ENCODE measurements at regions not wholly inside any gene's neighbourhood (a gene's known extent, or its start where the extent isn't known, plus 50 kb on each side); places are given as distances from the start of the nearest gene placed in this dataset.

DNA sequence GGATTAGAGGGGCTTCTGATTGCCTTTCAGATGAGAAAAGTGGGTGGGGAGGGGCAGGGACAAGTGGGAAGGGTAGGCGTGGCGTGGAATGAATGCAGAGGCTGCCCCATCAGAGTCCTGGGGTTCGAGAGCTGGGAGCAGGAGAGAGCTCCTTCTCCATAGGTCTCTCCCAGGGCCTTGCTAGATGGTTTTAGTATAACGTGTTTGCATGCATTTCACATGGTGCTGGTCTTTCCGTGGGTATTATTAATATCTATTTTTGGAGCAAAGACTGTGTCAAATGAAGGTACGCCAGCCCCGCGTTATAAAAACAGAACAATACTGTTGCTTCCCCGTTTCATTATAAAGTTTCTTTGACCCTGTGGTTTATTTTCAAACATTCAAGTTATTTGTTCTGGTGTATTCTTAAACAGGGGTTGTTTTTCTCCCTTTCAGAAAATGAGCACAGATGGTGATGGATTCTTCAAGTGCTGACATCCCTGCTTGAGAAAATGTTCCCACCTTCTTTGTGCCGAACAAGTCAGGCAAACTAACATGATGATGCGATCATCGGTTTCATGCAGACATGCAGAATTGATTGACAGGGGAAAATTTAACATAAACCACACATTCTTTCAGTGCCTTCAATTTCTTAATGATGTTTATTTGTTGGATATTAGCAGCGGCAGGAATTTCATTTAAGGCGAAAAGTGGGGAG is 62.1 kb upstream of the ZNF536 start:
- Histone ChIP-seq H3K4me2 (ENCODE audit: low read length) (no peak overlapping the region), H3K36me3 (ENCODE audit: control insufficient read depth, insufficient read depth, low read length) (no peaks in the 10 kb centered on the region), H3K27ac (ENCODE audit: low read depth, low read length) (no peak overlapping the region), H2BK5ac (ENCODE audit: low read length) (no peak overlapping the region), H3K23ac (ENCODE audit: low read length) (no peak overlapping the region), H2BK15ac (replicated peaks; ENCODE audit: low read depth) (no peak overlapping the region), H2AK5ac (ENCODE audit: low read length) (no peak overlapping the region), H3K18ac (ENCODE audit: low read length) (no peak overlapping the region), H3K4me3 (ENCODE audit: low read length) (no peak overlapping the region), H4K5ac (ENCODE audit: low read length) (no peak overlapping the region), H3K4me1 (ENCODE audit: control insufficient read depth, low read depth, low read length) (no peaks in the 10 kb centered on the region), H2BK120ac (ENCODE audit: low read depth, low read length) (no peak overlapping the region), H3K79me2 (ENCODE audit: control insufficient read depth, insufficient read depth, low read length) (no peaks in the 10 kb centered on the region), H3K4ac (ENCODE audit: low read depth, low read length) (no peak overlapping the region), H3K27me3 (ENCODE audit: insufficient read depth, low read length, poor library complexity) (no peaks in the 10 kb centered on the region), H3K79me1 (ENCODE audit: low read length) (no peaks in the 10 kb centered on the region), H4K8ac (ENCODE audit: low read depth, low read length) (no peak overlapping the region), H3K56ac (ENCODE audit: low read length) (no peak overlapping the region), H3K9ac (ENCODE audit: low read length) (no peak overlapping the region)
- DNase-seq, result no peak
- no CpG with 5 or more reads among the region's 14 CpGs for WGBS (ENCODE audit: extremely low coverage, insufficient coverage, low lambda C conversion rate)

GRCh38 chr19:30310602-30311263 is 61.5 kb upstream of the ZNF536 start:
- H3K23ac ChIP-seq (ENCODE audit: low read length), result no peak overlapping the region

GRCh38 chr19:30311911-30312310 is 60.3 kb upstream of the ZNF536 start:
- H2BK120ac ChIP-seq (ENCODE audit: low read depth, low read length), result no peak overlapping the region
- H3K9ac ChIP-seq (ENCODE audit: low read length), result no peak overlapping the region
- H3K4me2 ChIP-seq (ENCODE audit: low read length), result no peak overlapping the region
- H3K27me3 ChIP-seq (ENCODE audit: insufficient read depth, low read length, poor library complexity), result no peaks in the 10 kb centered on the region
- H4K5ac ChIP-seq (ENCODE audit: low read length), result no peak overlapping the region
- H3K79me2 ChIP-seq (ENCODE audit: control insufficient read depth, insufficient read depth, low read length), result no peaks in the 10 kb centered on the region
- no peak overlapping the region for H3K27ac ChIP-seq (ENCODE audit: low read depth, low read length)
- no peak overlapping the region for H2BK15ac ChIP-seq (replicated peaks; ENCODE audit: low read depth)
- no peak for DNase-seq
- no peak overlapping the region for H4K8ac ChIP-seq (ENCODE audit: low read depth, low read length)
- H2BK5ac ChIP-seq (ENCODE audit: low read length), result no peak overlapping the region
- no peak overlapping the region for H3K18ac ChIP-seq (ENCODE audit: low read length)
- WGBS (ENCODE audit: extremely low coverage, insufficient coverage, low lambda C conversion rate), result no CpG with 5 or more reads among the region's 7 CpGs
- no peaks in the 10 kb centered on the region for H3K79me1 ChIP-seq (ENCODE audit: low read length)
- H3K4me3 ChIP-seq (ENCODE audit: low read length), result no peak overlapping the region
- no peak overlapping the region for H3K56ac ChIP-seq (ENCODE audit: low read length)
- no peak overlapping the region for H3K4ac ChIP-seq (ENCODE audit: low read depth, low read length)
- no peaks in the 10 kb centered on the region for H3K36me3 ChIP-seq (ENCODE audit: control insufficient read depth, insufficient read depth, low read length)
- no peak overlapping the region for H2AK5ac ChIP-seq (ENCODE audit: low read length)
- H3K23ac ChIP-seq (ENCODE audit: low read length), result no peak overlapping the region
- no peaks in the 10 kb centered on the region for H3K4me1 ChIP-seq (ENCODE audit: control insufficient read depth, low read depth, low read length)

More at GRCh38 chr19:30310602-30311263, 61.5 kb upstream of the ZNF536 start:
- H3K4me1 ChIP-seq (ENCODE audit: control insufficient read depth, low read depth, low read length), result no peaks in the 10 kb centered on the region
- WGBS (ENCODE audit: extremely low coverage, insufficient coverage, low lambda C conversion rate), result no CpG with 5 or more reads among the region's 16 CpGs
- no peak overlapping the region for H2AK5ac ChIP-seq (ENCODE audit: low read length)
- no peak overlapping the region for H3K4ac ChIP-seq (ENCODE audit: low read depth, low read length)
- no peak overlapping the region for H3K9ac ChIP-seq (ENCODE audit: low read length)
- no peak overlapping the region for H2BK15ac ChIP-seq (replicated peaks; ENCODE audit: low read depth)
- no peak overlapping the region for H4K5ac ChIP-seq (ENCODE audit: low read length)
- H3K56ac ChIP-seq (ENCODE audit: low read length), result no peak overlapping the region
- H3K79me2 ChIP-seq (ENCODE audit: control insufficient read depth, insufficient read depth, low read length), result no peaks in the 10 kb centered on the region
- no peak overlapping the region for H2BK5ac ChIP-seq (ENCODE audit: low read length)
- H3K27me3 ChIP-seq (ENCODE audit: insufficient read depth, low read length, poor library complexity), result no peaks in the 10 kb centered on the region
- no peak overlapping the region for H4K8ac ChIP-seq (ENCODE audit: low read depth, low read length)
- H3K18ac ChIP-seq (ENCODE audit: low read length), result no peak overlapping the region
- H3K4me3 ChIP-seq (ENCODE audit: low read length), result no peak overlapping the region
- no peaks in the 10 kb centered on the region for H3K79me1 ChIP-seq (ENCODE audit: low read length)
- H3K4me2 ChIP-seq (ENCODE audit: low read length), result no peak overlapping the region
- no peak overlapping the region for H2BK120ac ChIP-seq (ENCODE audit: low read depth, low read length)
- DNase-seq, result no peak
- no peak overlapping the region for H3K27ac ChIP-seq (ENCODE audit: low read depth, low read length)
- H3K36me3 ChIP-seq (ENCODE audit: control insufficient read depth, insufficient read depth, low read length), result no peaks in the 10 kb centered on the region

DNA sequence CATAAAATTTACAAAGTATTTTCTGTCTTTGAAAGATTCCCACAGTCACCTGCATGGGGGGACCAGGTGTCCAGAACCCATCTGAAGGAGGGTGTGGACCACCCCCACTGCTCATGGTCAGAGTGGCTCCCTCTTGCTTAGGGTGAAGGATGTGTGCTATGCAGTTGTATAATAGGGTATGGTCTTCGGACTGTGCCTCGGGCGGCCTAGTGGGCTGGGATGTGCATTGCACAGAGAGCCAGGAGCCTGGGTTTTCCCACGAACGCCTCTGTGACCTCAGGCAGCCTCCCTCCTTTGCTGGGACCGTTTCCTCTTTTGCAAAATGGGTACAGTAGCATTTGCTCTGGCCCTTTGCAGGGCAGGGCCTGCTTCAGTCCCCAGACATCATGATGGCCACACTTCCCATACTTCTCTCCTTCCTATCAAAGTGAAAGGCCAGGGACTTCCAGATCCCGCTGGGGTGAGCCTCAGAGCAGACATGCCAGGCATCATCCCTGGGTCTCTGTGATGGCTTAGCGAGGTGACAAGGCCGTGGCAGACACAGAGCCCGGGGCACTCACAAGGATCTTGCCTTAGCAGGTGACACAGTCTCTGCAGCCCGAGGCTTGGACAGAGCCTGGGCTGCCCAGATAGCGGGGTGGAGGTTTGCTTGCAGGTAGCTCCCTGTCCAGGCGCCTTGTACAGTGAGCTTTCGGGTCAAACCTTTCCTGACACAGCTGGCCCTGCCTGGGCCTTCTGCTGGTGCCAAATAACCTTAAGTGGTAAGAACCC is 59.4 kb upstream of the ZNF536 start:
- Histone ChIP-seq H2BK15ac (replicated peaks; ENCODE audit: low read depth) (no peak overlapping the region), H4K8ac (ENCODE audit: low read depth, low read length) (no peak overlapping the region), H3K9ac (ENCODE audit: low read length) (no peak overlapping the region), H2AK5ac (ENCODE audit: low read length) (no peak overlapping the region), H3K79me1 (ENCODE audit: low read length) (no peaks in the 10 kb centered on the region), H3K79me2 (ENCODE audit: control insufficient read depth, insufficient read depth, low read length) (no peaks in the 10 kb centered on the region), H3K56ac (ENCODE audit: low read length) (no peak overlapping the region), H3K18ac (ENCODE audit: low read length) (no peak overlapping the region), H3K23ac (ENCODE audit: low read length) (no peak overlapping the region), H3K36me3 (ENCODE audit: control insufficient read depth, insufficient read depth, low read length) (no peaks in the 10 kb centered on the region), H2BK5ac (ENCODE audit: low read length) (no peak overlapping the region), H3K27me3 (ENCODE audit: insufficient read depth, low read length, poor library complexity) (no peaks in the 10 kb centered on the region), H3K4me3 (ENCODE audit: low read length) (no peak overlapping the region), H3K4me2 (ENCODE audit: low read length) (no peak overlapping the region), H2BK120ac (ENCODE audit: low read depth, low read length) (no peak overlapping the region), H3K4me1 (ENCODE audit: control insufficient read depth, low read depth, low read length) (no peaks in the 10 kb centered on the region), H3K4ac (ENCODE audit: low read depth, low read length) (no peak overlapping the region), H4K5ac (ENCODE audit: low read length) (no peak overlapping the region), H3K27ac (ENCODE audit: low read depth, low read length) (no peak overlapping the region)
- no peak for DNase-seq
- WGBS (ENCODE audit: extremely low coverage, insufficient coverage, low lambda C conversion rate), result no CpG with 5 or more reads among the region's 14 CpGs

DNA sequence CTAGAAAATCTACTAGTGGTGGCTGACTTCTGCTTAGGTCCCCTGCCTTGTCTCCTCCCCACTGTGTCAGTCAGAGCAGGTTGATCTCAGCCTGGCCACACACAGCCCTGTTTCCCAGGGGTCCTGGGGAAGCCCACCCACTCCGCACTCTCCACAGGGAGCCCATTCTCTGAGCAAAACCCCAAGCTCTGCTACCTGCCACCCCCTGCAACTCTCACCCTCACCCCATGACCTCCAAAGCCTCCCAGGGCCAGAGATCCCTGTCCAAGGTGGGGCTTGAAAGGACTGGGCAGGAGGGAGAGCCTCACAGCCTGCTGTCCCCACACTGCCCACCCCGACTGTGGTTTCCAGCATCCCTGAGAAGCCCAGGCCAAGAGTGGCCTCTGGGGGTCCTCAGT is 58.8 kb upstream of the ZNF536 start:
- Histone ChIP-seq H4K5ac (ENCODE audit: low read length) (no peak overlapping the region), H3K23ac (ENCODE audit: low read length) (no peak overlapping the region), H3K36me3 (ENCODE audit: control insufficient read depth, insufficient read depth, low read length) (no peaks in the 10 kb centered on the region), H2BK15ac (replicated peaks; ENCODE audit: low read depth) (no peak overlapping the region), H3K56ac (ENCODE audit: low read length) (no peak overlapping the region), H3K18ac (ENCODE audit: low read length) (no peak overlapping the region), H4K8ac (ENCODE audit: low read depth, low read length) (no peak overlapping the region), H3K79me1 (ENCODE audit: low read length) (no peaks in the 10 kb centered on the region), H3K79me2 (ENCODE audit: control insufficient read depth, insufficient read depth, low read length) (no peaks in the 10 kb centered on the region), H2AK5ac (ENCODE audit: low read length) (no peak overlapping the region), H2BK5ac (ENCODE audit: low read length) (no peak overlapping the region), H3K4ac (ENCODE audit: low read depth, low read length) (no peak overlapping the region), H3K27ac (ENCODE audit: low read depth, low read length) (no peak overlapping the region), H3K4me1 (ENCODE audit: control insufficient read depth, low read depth, low read length) (no peaks in the 10 kb centered on the region), H3K9ac (ENCODE audit: low read length) (no peak overlapping the region), H2BK120ac (ENCODE audit: low read depth, low read length) (no peak overlapping the region), H3K4me2 (ENCODE audit: low read length) (no peak overlapping the region), H3K27me3 (ENCODE audit: insufficient read depth, low read length, poor library complexity) (no peaks in the 10 kb centered on the region), H3K4me3 (ENCODE audit: low read length) (no peak overlapping the region)
- no CpG with 5 or more reads among the region's 2 CpGs for WGBS (ENCODE audit: extremely low coverage, insufficient coverage, low lambda C conversion rate)
- no peak for DNase-seq

Data from mesendoderm (in vitro differentiated cells).